ENCODE measurements at regions not wholly inside any gene's neighbourhood (a gene's known extent, or its start where the extent isn't known, plus 50 kb on each side); places are given as distances from the start of the nearest gene placed in this dataset.

GRCh38 chr1:238450976-238451375 lies 560.3 kb upstream of the ZP4 start:
- Histone ChIP-seq H2AK5ac (ENCODE audit: insufficient read length, low read length) (no peak overlapping the region), H3K18ac (ENCODE audit: insufficient read length, low read depth, low read length) (no peak overlapping the region), H3K27ac (ENCODE audit: insufficient read length, low read depth, low read length) (no peak overlapping the region), H4K8ac (replicated peaks; ENCODE audit: insufficient read length, low read depth, low read length) (no peak overlapping the region), H3K9me3 (ENCODE audit: control insufficient read depth, low read depth, low read length) (no peaks in the 10 kb centered on the region), H3K79me1 (ENCODE audit: insufficient read depth, low read depth, low read length, poor library complexity, severe bottlenecking) (no peaks in the 10 kb centered on the region), H4K91ac (ENCODE audit: insufficient read length, low read depth, low read length) (no peak overlapping the region), H2BK12ac (ENCODE audit: insufficient read length, low read depth, low read length) (no peak overlapping the region), H3K9ac (ENCODE audit: extremely low read depth, insufficient read length, low read length) (no peak overlapping the region), H3K4ac (ENCODE audit: low read depth, low read length) (no peak overlapping the region), H3K23me2 (ENCODE audit: insufficient read length, low read depth, low read length, poor library complexity, severe bottlenecking) (no peaks in the 10 kb centered on the region), H3K4me2 (ENCODE audit: insufficient read depth, insufficient read length, low read length) (no peak overlapping the region), H3K23ac (ENCODE audit: insufficient read length, low read depth, low read length) (no peak overlapping the region), H4K5ac (ENCODE audit: insufficient read length, low read depth, low read length) (no peak overlapping the region), H3K27me3 (ENCODE audit: insufficient read depth, low read length) (no peaks in the 10 kb centered on the region), H2BK20ac (ENCODE audit: low read depth, low read length, poor library complexity, severe bottlenecking) (no peak overlapping the region), H2BK120ac (ENCODE audit: low read depth, low read length, poor library complexity, severe bottlenecking) (no peak overlapping the region), H2BK15ac (ENCODE audit: low read depth, low read length) (no peak overlapping the region), H3T11ph (ENCODE audit: low read length) (no peak overlapping the region), H2AFZ (ENCODE audit: low read length) (no peak overlapping the region), H4K20me1 (ENCODE audit: control insufficient read depth, insufficient read depth, insufficient read length) (no peaks in the 10 kb centered on the region), H3K79me2 (ENCODE audit: insufficient read depth, low read length) (no peaks in the 10 kb centered on the region), H2BK5ac (ENCODE audit: insufficient read length, low read length) (no peak overlapping the region), H3K14ac (ENCODE audit: insufficient read depth, low read length) (no peak overlapping the region), H3K4me1 (ENCODE audit: insufficient read depth, low read length) (no peaks in the 10 kb centered on the region), H3K56ac (ENCODE audit: insufficient read length, low read depth, low read length) (no peak overlapping the region)
- H3K36me3 Mint-ChIP-seq (ENCODE audit: insufficient read depth in 1 of 3, low read depth in 3 of 3) = no peaks in the 10 kb centered on the region
- TF ChIP-seq CTCF (conservative IDR thresholded peaks at IDR 0.05) = no peak
- H3K4me3 Mint-ChIP-seq = no peak overlapping the region
- DNase-seq = no peak
- no peaks in the 10 kb centered on the region for H3K4me1 Mint-ChIP-seq
- no peaks in the 10 kb centered on the region for H3K9me3 Mint-ChIP-seq
- H3K27me3 Mint-ChIP-seq (ENCODE audit: low read depth) = no peaks in the 10 kb centered on the region
- no peak overlapping the region for H3K27ac Mint-ChIP-seq
